B cell (primary cell): ENCODE measurements at regions not wholly inside any gene's neighbourhood (a gene's known extent, or its start where the extent isn't known, plus 50 kb on each side); places are given as distances from the start of the nearest gene placed in this dataset.

Experiments used
- ATAC-seq: fragments of 200-7000 bp; cut with Tn5 transposase; one replicate; pipeline ENCODE4 v1.10.0; 2021; ENCODE audit warnings: low read depth, mild to moderate bottlenecking, moderate number of reproducible peaks, moderate library complexity
- CTCF ChIA-PET: fragments of 350-600 bp; sonication (Branson Sonifier 250); formaldehyde crosslinking; loops from one replicate; lab custom pipeline; 2021; ENCODE audit warnings: antibody characterized with exemption, inconsistent platforms; lab: Charles Lee
- POLR2A ChIA-PET: fragments of 350-600 bp; sonication (Branson Sonifier 250); formaldehyde crosslinking; loops from one replicate; lab custom pipeline; 2021; ENCODE audit warnings: antibody characterized with exemption; lab: Charles Lee
- DNase-seq: peaks from one replicate; pipeline ENCODE4 v3.0.0; 2013
- H2AFZ ChIP-seq: 2 replicates; pipeline ENCODE4 v1.6.1; 2012; ENCODE audit warnings: mild to moderate bottlenecking, low read depth, low read length; ENCODE audit not compliant: insufficient read depth, poor library complexity, severe bottlenecking
- H3K27ac ChIP-seq, 2 donors: 1 replicate in 1 of 2; 2 replicates in 1 of 2; pipeline ENCODE4 v1.5.1; 2012 to 2013; ENCODE audit warnings: low read length in 2 of 2, mild to moderate bottlenecking in 2 of 2, moderate library complexity in 1 of 2
- H3K27me3 ChIP-seq, 4 experiments: fragments of 200-600 bp in 1 of 4; sonication (generic) in 1 of 4; replicated peaks in 1 of 4; 1 replicate in 2 of 4; 2 replicates in 2 of 4; pipeline versions ENCODE4 v1.6.1 to v1.7.0; 2013 to 2016; ENCODE audit warnings: low read length in 3 of 4, mild to moderate bottlenecking in 2 of 4, mixed read lengths in 1 of 4, moderate library complexity in 1 of 4; ENCODE audit not compliant: insufficient read depth in 4 of 4, control insufficient read depth in 3 of 4; ENCODE audit errors: control extremely low read depth in 1 of 4
- H3K36me3 ChIP-seq, 2 experiments: replicated peaks in 1 of 2; 1 replicate in 1 of 2; 2 replicates in 1 of 2; pipeline versions ENCODE4 v1.6.1 to v1.7.1; 2013; ENCODE audit warnings: low read length in 1 of 2; ENCODE audit not compliant: insufficient read depth in 2 of 2, control insufficient read depth in 1 of 2; ENCODE audit errors: control extremely low read depth in 1 of 2, extremely low read depth in 1 of 2
- H3K4me1 ChIP-seq, 2 donors: fragments of 200-600 bp in 1 of 2; sonication (generic) in 1 of 2; 1 replicate in 1 of 2; 2 replicates in 1 of 2; pipeline versions ENCODE4 v1.5.1 to v1.6.1; 2013 to 2017; ENCODE audit warnings: low read length in 2 of 2; ENCODE audit not compliant: control insufficient read depth in 2 of 2, insufficient read depth in 2 of 2
- H3K4me2 ChIP-seq: replicated peaks from 2 replicates; pipeline ENCODE3; 2012; ENCODE audit warnings: mild to moderate bottlenecking, low read depth, low read length; ENCODE audit not compliant: poor library complexity, severe bottlenecking
- H3K4me3 ChIP-seq, 5 experiments: fragments of 200-600 bp in 1 of 5; sonication (generic) in 1 of 5; 1 replicate in 3 of 5; 2 replicates in 2 of 5; pipeline versions ENCODE4 v1.5.1 to v1.7.0; 2011 to 2016; ENCODE audit warnings: low read length in 4 of 5, mild to moderate bottlenecking in 4 of 5, low read depth in 2 of 5, control low read depth in 1 of 5, moderate library complexity in 1 of 5; ENCODE audit not compliant: insufficient read depth in 1 of 5; ENCODE audit errors: control extremely low read depth in 1 of 5, extremely low read depth in 1 of 5
- H3K79me2 ChIP-seq: fragments of 200-600 bp; sonication (generic); one replicate; pipeline ENCODE4 v1.6.0; 2016; ENCODE audit warnings: low read length; ENCODE audit not compliant: control insufficient read depth, insufficient read depth
- H3K9ac ChIP-seq: fragments of 200-600 bp; sonication (generic); 2 replicates; pipeline ENCODE4 v1.6.1; 2017; ENCODE audit warnings: mild to moderate bottlenecking, low read length, moderate library complexity
- H3K9me3 ChIP-seq, 3 donors: one replicate each; pipeline versions ENCODE4 v1.6.1 to v1.7.1; 2013; ENCODE audit warnings: low read length in 2 of 3; ENCODE audit not compliant: control insufficient read depth in 2 of 3, insufficient read depth in 1 of 3; ENCODE audit errors: control extremely low read depth in 1 of 3
- H4K20me1 ChIP-seq: 2 replicates; pipeline ENCODE4 v1.6.0; 2012; ENCODE audit warnings: mild to moderate bottlenecking, low read length; ENCODE audit not compliant: insufficient read depth, control insufficient read depth, poor library complexity, severe bottlenecking
- H3K27ac Mint-ChIP-seq: one replicate; pipeline ENCODE4 v1.8.0; 2021; ENCODE audit warnings: mixed read lengths
- H3K27me3 Mint-ChIP-seq: one replicate; pipeline ENCODE4 v1.8.0; 2021; ENCODE audit warnings: mixed read lengths
- H3K4me1 Mint-ChIP-seq: one replicate; pipeline ENCODE4 v1.8.0; 2021; ENCODE audit warnings: mixed read lengths
- H3K4me3 Mint-ChIP-seq: one replicate; pipeline ENCODE4 v1.8.0; 2021; ENCODE audit warnings: mixed read lengths
- H3K9me3 Mint-ChIP-seq: one replicate; pipeline ENCODE4 v1.8.0; 2022; ENCODE audit warnings: mixed read lengths; ENCODE audit not compliant: insufficient read depth
- CTCF ChIP-seq: fragments of 200-600 bp; IDR thresholded peaks from one replicate; pipeline ENCODE4 v1.8.0; 2022; ENCODE audit warnings: antibody characterized with exemption, mild to moderate bottlenecking
- EZH2 ChIP-seq: IDR thresholded peaks from 2 replicates; pipeline ENCODE4 v1.6.1; 2012; ENCODE audit warnings: borderline replicate concordance, low read depth, mild to moderate bottlenecking, moderate library complexity, low read length; ENCODE audit not compliant: insufficient read depth, poor library complexity, severe bottlenecking
- WGBS: methylation state at CpG from one replicate; pipeline ENCODE4 v1.1.5; 2013; ENCODE audit warnings: missing lambda C conversion rate; ENCODE audit not compliant: insufficient coverage; 5-methylcytosine and 5-hydroxymethylcytosine counted together
- intact Hi-C: fragments of 100-400 bp; cut with micrococcal nuclease; formaldehyde crosslinking; loops from one replicate; pipeline ENCODE4 v1.10.0; 2022

- Histone ChIP-seq H3K4me1 (peaks cover 4 to 5% of the 10 kb centered on the region in 2 donors), H3K4me3 (no peak overlapping the region), H3K9ac (no peak overlapping the region), H3K9me3 (peaks cover 0 to 14% (median 0%) of the 10 kb centered on the region in 3 donors), H4K20me1 (no peaks in the 10 kb centered on the region), H2AFZ (no peak overlapping the region), H3K4me2 (no peak overlapping the region), H3K27ac (no peak overlapping the region), H3K36me3 (no peaks in the 10 kb centered on the region), H3K27me3 (peaks cover 0 to 3% (median 0%) of the 10 kb centered on the region in 4 experiments), H3K79me2 (no peaks in the 10 kb centered on the region)
- Mint-ChIP-seq H3K27ac (no peak overlapping the region), H3K4me1 (peaks cover 5% of the 10 kb centered on the region), H3K4me3 (no peak overlapping the region), H3K27me3 (peaks cover 17% of the 10 kb centered on the region), H3K9me3 (peaks cover 4% of the 10 kb centered on the region)
- no peak for ATAC-seq
- TF ChIP-seq EZH2: no peak
- no peak for TF ChIP-seq CTCF
- CTCF ChIA-PET: no interaction called here
- WGBS: no CpG with 5 or more reads among the region's 2 CpGs
- POLR2A ChIA-PET: no interaction called here
- no peak for DNase-seq
- intact Hi-C loops: no loop called here
Measured at GRCh38 chr7:135853499-135853898, 104.9 kb upstream of the FAM180A start.

- no peak for ATAC-seq
- H3K9ac ChIP-seq: no peak overlapping the region
- no peak overlapping the region for H3K4me3 ChIP-seq
- no peak overlapping the region for H2AFZ ChIP-seq
- H4K20me1 ChIP-seq: no peaks in the 10 kb centered on the region
- peaks cover 4 to 5% of the 10 kb centered on the region in 2 donors for H3K4me1 ChIP-seq
- ChIA-PET POLR2A (no interaction called here), CTCF (no interaction called here)
- peaks cover 4% of the 10 kb centered on the region for H3K9me3 Mint-ChIP-seq
- H3K27ac ChIP-seq: no peak overlapping the region
- no peak overlapping the region for H3K27ac Mint-ChIP-seq
- WGBS: 67% methylated on average over 1 of the region's 3 CpGs
- no peak overlapping the region for H3K4me2 ChIP-seq
- no peaks in the 10 kb centered on the region for H3K79me2 ChIP-seq
- H3K36me3 ChIP-seq: no peaks in the 10 kb centered on the region
- TF ChIP-seq EZH2 (no peak), CTCF (no peak)
- H3K9me3 ChIP-seq: peaks cover 0 to 9% (median 0%) of the 10 kb centered on the region in 3 donors
- H3K27me3 Mint-ChIP-seq: peaks cover 17% of the 10 kb centered on the region
- no peak for DNase-seq
- peaks cover 5% of the 10 kb centered on the region for H3K4me1 Mint-ChIP-seq
- H3K27me3 ChIP-seq: peaks cover 0 to 3% (median 0%) of the 10 kb centered on the region in 4 experiments
- H3K4me3 Mint-ChIP-seq: no peak overlapping the region
- intact Hi-C loops: no loop called here
Measured at GRCh38 chr7:135853008-135853407, 104.4 kb upstream of the FAM180A start.
